ENCODE measurements at regions not wholly inside any gene's neighbourhood (a gene's known extent, or its start where the extent isn't known, plus 50 kb on each side); places are given as distances from the start of the nearest gene placed in this dataset.
"Not testable (repeated sequence)": the region's sequence is repeated elsewhere in the genome, so short reads cannot be mapped to it uniquely, and the experiment has no call there.

DNA sequence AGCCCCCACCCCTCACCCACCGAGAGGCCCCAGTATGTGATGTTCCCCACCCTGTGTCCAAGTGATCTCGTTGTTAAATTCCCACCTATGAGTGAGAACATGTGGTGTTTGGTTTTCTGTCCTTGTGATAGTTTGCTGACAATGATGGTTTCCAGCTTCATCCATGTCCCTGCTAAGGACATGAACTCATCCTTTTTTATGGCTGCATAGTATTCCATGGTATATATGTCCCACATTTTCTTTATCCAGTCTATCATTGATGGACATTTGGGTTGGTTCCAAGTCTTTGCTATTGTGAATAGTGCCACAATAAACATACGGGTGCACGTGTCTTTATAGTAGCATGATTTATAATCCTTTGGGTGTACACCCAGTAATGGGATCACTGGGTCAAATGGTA lies 79.2 kb downstream of the PXDC1 start:
- not testable (repeated sequence) for H3K4me3 Mint-ChIP-seq; H3K4me1 Mint-ChIP-seq (ENCODE audit: low read depth); H3K27ac Mint-ChIP-seq; DNase-seq; H3K9me3 Mint-ChIP-seq; ATAC-seq (replicated peaks in 1 of 2); H3K36me3 Mint-ChIP-seq (ENCODE audit: insufficient read depth in 2 of 2)
- peaks cover 17% of the 10 kb centered on the region for H3K27me3 Mint-ChIP-seq (ENCODE audit: low read depth)

- peaks cover 10% of the 10 kb centered on the region for H3K27me3 Mint-ChIP-seq (ENCODE audit: low read depth)
- no peak for DNase-seq
- H3K4me1 Mint-ChIP-seq (ENCODE audit: low read depth): no peaks in the 10 kb centered on the region
- peaks cover 2% of the 10 kb centered on the region in 2 donors for H3K9me3 Mint-ChIP-seq
- H3K4me3 Mint-ChIP-seq: no peak overlapping the region
- no peak for ATAC-seq (replicated peaks in 1 of 2)
- no peak overlapping the region for H3K27ac Mint-ChIP-seq
- H3K36me3 Mint-ChIP-seq (ENCODE audit: insufficient read depth in 2 of 2): no peaks in the 10 kb centered on the region
Measured at GRCh38 chr6:3671382-3671781, 80.1 kb downstream of the PXDC1 start.

DNA sequence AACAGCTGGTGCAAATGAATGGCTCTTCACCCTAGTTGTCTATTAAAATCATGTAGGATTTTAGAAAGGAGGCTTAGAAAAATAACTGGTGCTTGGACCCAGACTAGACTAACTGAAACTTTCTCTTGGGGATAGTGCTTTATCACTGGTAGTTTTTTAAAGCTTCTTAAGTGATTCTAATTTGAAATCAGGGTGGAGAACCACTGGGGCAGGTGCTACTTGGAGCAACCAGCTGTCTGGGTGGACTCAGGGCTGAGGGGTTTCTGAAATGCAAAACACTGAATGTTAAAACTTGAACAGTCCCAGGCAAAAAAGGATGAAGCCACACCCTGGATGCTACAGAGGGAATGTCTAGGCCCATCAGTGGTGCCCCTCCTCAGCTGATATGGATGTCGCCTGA lies 81.2 kb downstream of the PXDC1 start:
- Mint-ChIP-seq H3K4me3 (no peak overlapping the region), H3K4me1 (ENCODE audit: low read depth) (no peaks in the 10 kb centered on the region), H3K9me3 (peaks cover 2% of the 10 kb centered on the region in 2 donors), H3K27ac (no peak overlapping the region), H3K36me3 (ENCODE audit: insufficient read depth in 2 of 2) (no peaks in the 10 kb centered on the region), H3K27me3 (ENCODE audit: low read depth) (peaks cover 9% of the 10 kb centered on the region)
- ATAC-seq (replicated peaks in 1 of 2) (no peak), DNase-seq (no peak)

DNA sequence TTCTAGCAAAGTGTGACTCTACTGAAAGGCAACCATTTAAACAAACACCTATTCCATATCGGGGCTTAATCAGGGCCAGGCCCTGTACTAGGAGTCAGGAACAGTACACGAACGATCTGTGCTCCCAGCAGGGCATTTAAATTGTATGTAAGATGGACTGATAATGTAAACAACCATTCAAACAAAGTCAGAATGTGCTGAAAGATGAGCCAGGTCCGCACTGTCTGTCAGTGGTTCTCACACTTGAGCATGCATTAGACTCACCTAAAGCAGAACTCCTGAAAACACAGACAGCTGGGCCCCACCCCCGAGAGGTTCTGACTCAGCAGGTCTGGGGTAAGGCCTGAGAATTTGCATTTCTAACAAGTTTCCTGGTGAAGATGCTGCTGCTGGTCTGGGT lies 81.6 kb downstream of the PXDC1 start:
- H3K27me3 Mint-ChIP-seq (ENCODE audit: low read depth): peaks cover 5% of the 10 kb centered on the region
- H3K27ac Mint-ChIP-seq: no peak overlapping the region
- H3K9me3 Mint-ChIP-seq: peaks cover 2% of the 10 kb centered on the region in 2 donors
- DNase-seq (no peak), ATAC-seq (replicated peaks in 1 of 2) (no peak)
- H3K4me3 Mint-ChIP-seq: no peak overlapping the region
- no peaks in the 10 kb centered on the region for H3K36me3 Mint-ChIP-seq (ENCODE audit: insufficient read depth in 2 of 2)
- H3K4me1 Mint-ChIP-seq (ENCODE audit: low read depth): no peaks in the 10 kb centered on the region

GRCh38 chr6:3665608-3666007 lies 85.9 kb downstream of the PXDC1 start:
- DNase-seq (no peak), ATAC-seq (replicated peaks in 1 of 2) (no peak)
- Mint-ChIP-seq H3K9me3 (peaks cover 0 to 2% of the 10 kb centered on the region in 2 donors), H3K4me1 (ENCODE audit: low read depth) (no peaks in the 10 kb centered on the region), H3K4me3 (no peak overlapping the region), H3K36me3 (ENCODE audit: insufficient read depth in 2 of 2) (no peaks in the 10 kb centered on the region), H3K27me3 (ENCODE audit: low read depth) (no peaks in the 10 kb centered on the region), H3K27ac (no peak overlapping the region)

- Mint-ChIP-seq H3K4me1 (ENCODE audit: low read depth) (no peaks in the 10 kb centered on the region), H3K4me3 (no peak overlapping the region), H3K36me3 (ENCODE audit: insufficient read depth in 2 of 2) (no peaks in the 10 kb centered on the region), H3K9me3 (peaks cover 0 to 2% of the 10 kb centered on the region in 2 donors), H3K27ac (no peak overlapping the region), H3K27me3 (ENCODE audit: low read depth) (no peaks in the 10 kb centered on the region)
- DNase-seq (no peak), ATAC-seq (replicated peaks in 1 of 2) (no peak)
Measured at GRCh38 chr6:3664625-3665041, 86.9 kb downstream of the PXDC1 start.

DNA sequence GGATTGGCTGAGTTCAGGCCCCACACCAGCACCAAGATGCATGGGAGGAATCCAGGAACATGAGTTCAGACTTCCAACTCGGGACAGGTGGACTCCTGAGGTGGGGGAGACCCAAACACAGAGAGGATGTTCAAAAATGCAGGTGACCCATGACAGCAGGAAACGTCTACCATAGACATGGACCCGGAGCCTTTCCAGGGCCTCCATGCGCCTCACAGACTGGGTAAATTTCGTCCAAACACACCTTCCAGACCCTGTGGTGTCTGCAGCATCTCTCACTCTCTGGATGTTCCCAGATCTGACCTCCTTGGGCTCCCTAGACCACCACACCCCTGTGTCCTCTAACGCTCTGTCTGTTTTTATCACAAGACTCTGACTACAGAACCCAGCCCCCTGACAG lies 87.7 kb downstream of the PXDC1 start:
- no peaks in the 10 kb centered on the region for H3K27me3 Mint-ChIP-seq (ENCODE audit: low read depth)
- DNase-seq: no peak
- H3K27ac Mint-ChIP-seq: no peak overlapping the region
- no peaks in the 10 kb centered on the region for H3K4me1 Mint-ChIP-seq (ENCODE audit: low read depth)
- ATAC-seq (replicated peaks in 1 of 2): no peak
- no peaks in the 10 kb centered on the region for H3K36me3 Mint-ChIP-seq (ENCODE audit: insufficient read depth in 2 of 2)
- no peak overlapping the region for H3K4me3 Mint-ChIP-seq
- H3K9me3 Mint-ChIP-seq: peaks cover 0 to 2% of the 10 kb centered on the region in 2 donors

DNA sequence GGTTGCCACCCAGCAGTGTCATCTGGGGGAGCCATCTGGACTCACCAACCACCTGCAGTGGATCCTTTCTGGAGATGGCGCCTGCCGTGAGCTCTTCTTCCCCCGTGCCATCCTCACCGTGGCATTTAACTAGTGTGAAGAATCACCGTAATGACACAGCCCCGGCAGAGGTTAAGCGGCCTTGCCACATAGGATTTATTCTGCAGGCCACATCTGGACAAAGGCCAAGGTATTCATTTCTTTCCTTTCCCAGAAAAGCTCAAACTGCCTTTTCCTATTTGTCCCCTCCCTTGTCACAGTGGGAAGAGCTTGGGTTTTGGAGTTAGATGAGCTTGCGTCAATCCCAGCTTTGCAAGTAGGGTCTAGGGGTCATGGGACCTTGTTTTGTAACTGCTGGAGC lies 88.4 kb downstream of the PXDC1 start:
- H3K36me3 Mint-ChIP-seq (ENCODE audit: insufficient read depth in 2 of 2): no peaks in the 10 kb centered on the region
- H3K9me3 Mint-ChIP-seq: peaks cover 0 to 2% of the 10 kb centered on the region in 2 donors
- H3K27me3 Mint-ChIP-seq (ENCODE audit: low read depth): peaks cover 2% of the 10 kb centered on the region
- no peak overlapping the region for H3K4me3 Mint-ChIP-seq
- ATAC-seq (replicated peaks in 1 of 2) (no peak), DNase-seq (no peak)
- no peaks in the 10 kb centered on the region for H3K4me1 Mint-ChIP-seq (ENCODE audit: low read depth)
- H3K27ac Mint-ChIP-seq: no peak overlapping the region

- H3K4me3 Mint-ChIP-seq: no peak overlapping the region
- no peaks in the 10 kb centered on the region for H3K9me3 Mint-ChIP-seq
- ATAC-seq (replicated peaks in 1 of 2) (no peak), DNase-seq (no peak)
- H3K36me3 Mint-ChIP-seq (ENCODE audit: insufficient read depth in 2 of 2): no peaks in the 10 kb centered on the region
- H3K4me1 Mint-ChIP-seq (ENCODE audit: low read depth): no peaks in the 10 kb centered on the region
- no peak overlapping the region for H3K27ac Mint-ChIP-seq
- H3K27me3 Mint-ChIP-seq (ENCODE audit: low read depth): peaks cover 7% of the 10 kb centered on the region
Measured at GRCh38 chr6:3661390-3661789, 90.1 kb downstream of the PXDC1 start.

DNA sequence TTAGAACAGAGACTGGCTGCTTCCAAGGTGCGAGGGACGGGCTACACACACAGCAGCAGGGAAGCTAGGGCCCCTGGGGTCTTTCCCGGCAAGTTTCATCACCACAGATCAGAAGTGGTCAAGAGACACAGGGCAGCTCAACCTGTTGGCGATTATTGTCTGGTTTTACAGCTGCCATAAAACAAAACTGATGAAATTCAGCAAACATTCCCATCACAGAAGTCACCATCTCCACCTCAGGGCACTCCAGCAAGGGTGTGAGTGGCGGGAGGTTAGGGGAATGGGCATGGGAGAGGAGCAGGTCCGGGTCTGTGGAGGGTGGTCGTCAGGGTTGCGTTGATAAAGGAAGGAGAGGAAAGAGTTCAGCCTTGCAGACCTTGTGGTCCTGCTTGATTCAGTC lies 91.0 kb downstream of the PXDC1 start:
- ATAC-seq (replicated peaks in 1 of 2) (no peak), DNase-seq (no peak)
- Mint-ChIP-seq H3K36me3 (ENCODE audit: insufficient read depth in 2 of 2) (no peaks in the 10 kb centered on the region), H3K9me3 (no peaks in the 10 kb centered on the region), H3K4me3 (no peak overlapping the region), H3K4me1 (ENCODE audit: low read depth) (no peaks in the 10 kb centered on the region), H3K27me3 (ENCODE audit: low read depth) (peaks cover 7% of the 10 kb centered on the region), H3K27ac (no peak overlapping the region)

DNA sequence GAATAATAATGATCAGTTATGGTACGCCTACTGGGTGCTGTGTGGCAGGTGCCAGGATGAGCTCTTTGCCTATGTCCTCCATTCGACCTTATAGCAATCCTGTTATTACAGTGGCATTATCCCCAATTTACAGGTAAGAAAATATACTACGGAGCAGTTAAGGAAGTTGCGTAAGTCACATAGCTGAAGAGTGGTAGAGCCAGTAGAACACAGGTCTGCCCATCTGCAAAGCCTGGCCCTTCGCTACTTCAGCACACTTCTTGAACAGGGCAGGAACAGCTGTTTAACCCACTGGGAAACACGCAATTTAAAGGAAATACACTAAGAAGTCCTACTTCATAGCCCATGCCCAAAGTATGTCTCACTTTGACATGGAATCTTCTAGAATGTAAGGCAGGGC lies 91.8 kb downstream of the PXDC1 start:
- ATAC-seq (replicated peaks in 1 of 2) (no peak), DNase-seq (no peak)
- no peak overlapping the region for H3K27ac Mint-ChIP-seq
- H3K4me3 Mint-ChIP-seq: no peak overlapping the region
- H3K27me3 Mint-ChIP-seq (ENCODE audit: low read depth): peaks cover 7% of the 10 kb centered on the region
- H3K4me1 Mint-ChIP-seq (ENCODE audit: low read depth): no peaks in the 10 kb centered on the region
- H3K36me3 Mint-ChIP-seq (ENCODE audit: insufficient read depth in 2 of 2): no peaks in the 10 kb centered on the region
- no peaks in the 10 kb centered on the region for H3K9me3 Mint-ChIP-seq

GRCh38 chr6:3656076-3656475 lies 95.4 kb downstream of the PXDC1 start:
- ATAC-seq (replicated peaks in 1 of 2): no peak
- H3K36me3 Mint-ChIP-seq (ENCODE audit: insufficient read depth in 2 of 2): no peaks in the 10 kb centered on the region
- peaks cover 7% of the 10 kb centered on the region for H3K27me3 Mint-ChIP-seq (ENCODE audit: low read depth)
- no peaks in the 10 kb centered on the region for H3K4me1 Mint-ChIP-seq (ENCODE audit: low read depth)
- no peaks in the 10 kb centered on the region for H3K9me3 Mint-ChIP-seq
- DNase-seq: no peak
- no peak overlapping the region for H3K4me3 Mint-ChIP-seq
- no peak overlapping the region for H3K27ac Mint-ChIP-seq

- Mint-ChIP-seq H3K4me3 (no peak overlapping the region), H3K9me3 (no peaks in the 10 kb centered on the region), H3K27me3 (ENCODE audit: low read depth) (peaks cover 7% of the 10 kb centered on the region), H3K36me3 (ENCODE audit: insufficient read depth in 2 of 2) (no peaks in the 10 kb centered on the region), H3K27ac (no peak overlapping the region), H3K4me1 (ENCODE audit: low read depth) (no peaks in the 10 kb centered on the region)
- ATAC-seq (replicated peaks in 1 of 2) (no peak), DNase-seq (no peak)
Measured at GRCh38 chr6:3654898-3655297, 96.6 kb downstream of the PXDC1 start.

- peaks cover 7% of the 10 kb centered on the region for H3K27me3 Mint-ChIP-seq (ENCODE audit: low read depth)
- H3K36me3 Mint-ChIP-seq (ENCODE audit: insufficient read depth in 2 of 2): no peaks in the 10 kb centered on the region
- ATAC-seq (replicated peaks in 1 of 2): no peak
- no peak overlapping the region for H3K4me3 Mint-ChIP-seq
- no peak for DNase-seq
- H3K9me3 Mint-ChIP-seq: no peaks in the 10 kb centered on the region
- no peaks in the 10 kb centered on the region for H3K4me1 Mint-ChIP-seq (ENCODE audit: low read depth)
- no peak overlapping the region for H3K27ac Mint-ChIP-seq
Measured at GRCh38 chr6:3654436-3654835, 97.1 kb downstream of the PXDC1 start.

Measured in activated T-cell treated with anti-CD3 and anti-CD28 coated beads, Interleukin-2, amount 50 U/mL, for 72 hours (primary cell).